ENCODE measurements at regions not wholly inside any gene's neighbourhood (a gene's known extent, or its start where the extent isn't known, plus 50 kb on each side); places are given as distances from the start of the nearest gene placed in this dataset.

DNA sequence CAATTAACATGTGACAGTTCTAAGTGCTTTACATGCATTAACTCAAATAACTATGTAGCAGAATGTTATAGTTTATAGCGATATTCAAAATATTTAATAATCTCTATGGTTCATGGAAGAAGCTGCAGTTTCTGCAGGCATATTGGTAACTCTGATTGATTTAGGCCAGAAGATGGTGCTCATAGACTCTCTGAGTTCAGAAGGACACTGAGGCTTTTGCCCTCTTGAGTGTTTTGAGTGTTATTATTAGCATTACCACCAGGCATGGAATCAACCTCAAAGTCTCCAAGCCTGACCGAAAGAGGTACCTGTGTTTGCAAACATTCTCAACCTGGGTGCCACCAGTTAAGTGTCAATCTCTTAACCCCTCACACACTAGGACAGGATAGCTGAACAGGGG lies 792.3 kb upstream of the PCDH7 start:
- Histone ChIP-seq H3K27me3 (no peaks in the 10 kb centered on the region), H3K4me3 (no peak overlapping the region), H3K4me1 (no peaks in the 10 kb centered on the region), H3K9me3 (no peaks in the 10 kb centered on the region), H3K36me3 (no peaks in the 10 kb centered on the region), H3K27ac (no peak overlapping the region)
- 50 to 86% methylated on average over 2 of the region's 2 CpGs for WGBS, 2 donors (ENCODE audit: low coverage in 1 of 2)
- TF ChIP-seq EP300 (IDR thresholded peaks at IDR 0.05) = no peak
- TF ChIP-seq, protein P1, sequence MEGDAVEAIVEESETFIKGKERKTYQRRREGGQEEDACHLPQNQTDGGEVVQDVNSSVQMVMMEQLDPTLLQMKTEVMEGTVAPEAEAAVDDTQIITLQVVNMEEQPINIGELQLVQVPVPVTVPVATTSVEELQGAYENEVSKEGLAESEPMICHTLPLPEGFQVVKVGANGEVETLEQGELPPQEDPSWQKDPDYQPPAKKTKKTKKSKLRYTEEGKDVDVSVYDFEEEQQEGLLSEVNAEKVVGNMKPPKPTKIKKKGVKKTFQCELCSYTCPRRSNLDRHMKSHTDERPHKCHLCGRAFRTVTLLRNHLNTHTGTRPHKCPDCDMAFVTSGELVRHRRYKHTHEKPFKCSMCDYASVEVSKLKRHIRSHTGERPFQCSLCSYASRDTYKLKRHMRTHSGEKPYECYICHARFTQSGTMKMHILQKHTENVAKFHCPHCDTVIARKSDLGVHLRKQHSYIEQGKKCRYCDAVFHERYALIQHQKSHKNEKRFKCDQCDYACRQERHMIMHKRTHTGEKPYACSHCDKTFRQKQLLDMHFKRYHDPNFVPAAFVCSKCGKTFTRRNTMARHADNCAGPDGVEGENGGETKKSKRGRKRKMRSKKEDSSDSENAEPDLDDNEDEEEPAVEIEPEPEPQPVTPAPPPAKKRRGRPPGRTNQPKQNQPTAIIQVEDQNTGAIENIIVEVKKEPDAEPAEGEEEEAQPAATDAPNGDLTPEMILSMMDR (IDR thresholded peaks at IDR 0.05) = no peak
- TF ChIP-seq POLR2A (IDR thresholded peaks at IDR 0.05) = no peak
- TF ChIP-seq POLR2AphosphoS5 (IDR thresholded peaks at IDR 0.05) = no peak
- no peak for ATAC-seq

DNA sequence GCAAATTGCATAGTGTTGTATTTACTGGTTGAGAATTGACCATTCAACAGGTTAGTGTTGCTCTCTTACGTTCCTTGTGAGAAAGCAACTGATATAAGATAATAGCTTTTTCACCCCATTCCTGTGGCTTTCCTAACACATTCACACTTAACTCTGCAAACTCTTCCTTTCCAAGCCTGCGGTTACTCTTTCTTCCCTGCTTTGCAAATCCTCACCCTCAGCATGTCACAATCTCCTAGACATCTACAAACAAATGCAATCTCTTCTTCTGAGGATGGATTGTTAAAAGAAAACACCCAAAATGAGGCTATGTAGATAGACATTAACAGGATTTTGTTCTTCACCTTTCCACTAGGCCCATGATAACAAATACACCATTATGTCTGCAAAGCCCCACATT lies 771.7 kb upstream of the PCDH7 start:
- no peaks in the 10 kb centered on the region for H3K27me3 ChIP-seq
- no peaks in the 10 kb centered on the region for H3K36me3 ChIP-seq
- no peak overlapping the region for H3K4me3 ChIP-seq
- TF ChIP-seq, protein P1 (IDR thresholded peaks at IDR 0.05) = no peak
- TF ChIP-seq POLR2AphosphoS5 (IDR thresholded peaks at IDR 0.05) = no peak
- TF ChIP-seq EP300 (IDR thresholded peaks at IDR 0.05) = no peak
- no peak for TF ChIP-seq POLR2A (IDR thresholded peaks at IDR 0.05)
- 78 to 84% methylated on average over 2 of the region's 2 CpGs for WGBS, 2 donors (ENCODE audit: low coverage in 1 of 2)
- no peak for ATAC-seq
- no peaks in the 10 kb centered on the region for H3K9me3 ChIP-seq
- H3K27ac ChIP-seq = no peak overlapping the region
- H3K4me1 ChIP-seq = no peaks in the 10 kb centered on the region

DNA sequence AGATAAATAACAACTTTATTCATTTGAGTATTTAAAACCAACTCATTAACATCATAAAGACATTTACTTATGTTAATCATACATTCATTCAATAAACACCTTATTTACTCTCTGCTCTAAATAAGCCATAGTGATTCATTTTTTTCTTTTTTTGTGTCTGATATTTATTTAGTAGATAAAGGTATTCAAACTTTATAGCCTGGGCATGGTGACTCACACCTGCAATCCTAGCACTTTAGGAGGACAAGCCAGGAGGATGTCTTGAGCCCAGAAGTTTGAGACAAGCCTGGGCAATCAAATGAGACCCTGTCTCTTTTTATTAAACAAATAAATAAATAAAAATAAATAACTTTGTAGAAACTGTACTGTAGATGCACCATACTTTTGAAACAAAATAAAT lies 771.3 kb upstream of the PCDH7 start:
- Histone ChIP-seq H3K4me3 (no peak overlapping the region), H3K4me1 (no peaks in the 10 kb centered on the region), H3K27ac (no peak overlapping the region), H3K27me3 (no peaks in the 10 kb centered on the region), H3K9me3 (no peaks in the 10 kb centered on the region), H3K36me3 (no peaks in the 10 kb centered on the region)
- ATAC-seq = no peak
- TF ChIP-seq EP300 (IDR thresholded peaks at IDR 0.05) (no peak), POLR2A (IDR thresholded peaks at IDR 0.05) (no peak), POLR2AphosphoS5 (IDR thresholded peaks at IDR 0.05) (no peak)
- TF ChIP-seq, protein P1 (IDR thresholded peaks at IDR 0.05) = no peak

DNA sequence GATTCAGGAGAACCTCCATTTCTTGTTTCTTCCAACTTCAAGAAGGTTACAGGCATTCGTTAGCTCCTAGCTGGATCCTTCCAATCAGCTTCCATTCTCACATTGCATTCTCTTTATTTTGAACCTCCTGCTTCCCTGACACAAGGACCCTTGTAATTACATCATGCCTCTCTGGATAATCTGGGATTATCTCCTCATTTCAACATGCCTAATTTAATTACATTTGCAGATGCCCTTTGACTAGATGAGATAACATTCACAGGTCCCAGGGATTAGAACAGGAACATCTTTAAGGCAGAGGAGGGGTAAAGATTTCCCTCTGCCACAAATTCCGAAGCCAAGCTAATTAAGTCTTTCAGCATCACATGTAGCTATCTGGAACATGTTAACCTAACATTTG lies 753.8 kb upstream of the PCDH7 start:
- H3K9me3 ChIP-seq = no peaks in the 10 kb centered on the region
- no peak for ATAC-seq
- TF ChIP-seq EP300 (IDR thresholded peaks at IDR 0.05) = no peak
- TF ChIP-seq, protein P1 (IDR thresholded peaks at IDR 0.05) = no peak
- TF ChIP-seq POLR2A (IDR thresholded peaks at IDR 0.05) = no peak
- TF ChIP-seq POLR2AphosphoS5 (IDR thresholded peaks at IDR 0.05) = no peak
- H3K4me3 ChIP-seq = no peak overlapping the region
- H3K27me3 ChIP-seq = no peaks in the 10 kb centered on the region
- WGBS, 2 donors (ENCODE audit: low coverage in 1 of 2) = 77 to 92% methylated on average over 2 of the region's 2 CpGs
- no peak overlapping the region for H3K27ac ChIP-seq
- no peaks in the 10 kb centered on the region for H3K36me3 ChIP-seq
- no peaks in the 10 kb centered on the region for H3K4me1 ChIP-seq

DNA sequence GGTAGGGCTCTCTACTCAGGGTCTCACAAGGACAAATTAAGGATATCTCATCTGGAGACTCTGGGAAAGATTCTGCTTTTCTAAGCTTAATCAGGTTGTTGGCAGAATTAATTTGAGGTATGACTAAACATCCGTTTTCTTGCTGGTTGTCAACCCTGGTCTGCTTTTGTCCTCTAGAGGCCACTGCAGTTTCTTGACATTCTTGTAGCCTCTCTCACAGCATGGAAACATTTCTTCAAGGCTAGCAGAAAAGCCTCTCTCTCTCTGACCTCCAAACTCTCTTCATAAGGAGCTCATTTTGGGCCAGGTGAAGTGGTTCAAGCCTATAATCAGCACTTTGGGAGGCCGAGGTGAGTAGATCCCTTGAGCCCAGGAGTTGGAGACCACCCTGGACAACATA lies 749.5 kb upstream of the PCDH7 start:
- ATAC-seq = no peak
- Histone ChIP-seq H3K27ac (no peak overlapping the region), H3K36me3 (no peaks in the 10 kb centered on the region), H3K9me3 (no peaks in the 10 kb centered on the region), H3K4me3 (no peak overlapping the region), H3K27me3 (no peaks in the 10 kb centered on the region), H3K4me1 (no peaks in the 10 kb centered on the region)
- TF ChIP-seq POLR2A (IDR thresholded peaks at IDR 0.05) (no peak), EP300 (IDR thresholded peaks at IDR 0.05) (no peak), POLR2AphosphoS5 (IDR thresholded peaks at IDR 0.05) (no peak)
- TF ChIP-seq, protein P1 (IDR thresholded peaks at IDR 0.05) = no peak
- 66 to 86% methylated on average over 1 to 2 of the region's 2 CpGs for WGBS, 2 donors (ENCODE audit: low coverage in 1 of 2)
